HCT116 (cell line): ENCODE measurements at regions not wholly inside any gene's neighbourhood (a gene's known extent, or its start where the extent isn't known, plus 50 kb on each side); places are given as distances from the start of the nearest gene placed in this dataset.

Experiments used
- ATAC-seq: fragments of 200-7000 bp; cut with Tn5 transposase; 2 replicates; pipeline ENCODE4 v1.9.1; 2020; ENCODE audit warnings: mild to moderate bottlenecking, moderate library complexity
- BruUV-seq: library from RNA; stranded (reverse); fragments of 400-500 nt; replicated peaks from 2 replicates; lab custom pipeline; 2021; lab: Mats Ljungman, UMichigan
- CTCF ChIA-PET: fragments of 300-600 bp; sonication (Branson Sonifier 250); formaldehyde crosslinking; loops from one replicate; lab custom pipeline; 2021; ENCODE audit warnings: antibody characterized with exemption; lab: Charles Lee
- POLR2A ChIA-PET: fragments of 300-600, 350-600 bp; sonication (Branson Sonifier 250); formaldehyde crosslinking; loops from one replicate; lab custom pipeline; 2021; ENCODE audit warnings: antibody characterized with exemption; lab: Charles Lee
- RAD21 ChIA-PET, 2 experiments: fragments of 300-600 bp; sonication (Branson Sonifier 250); formaldehyde crosslinking; loops; one replicate each; lab custom pipeline; 2023; ENCODE audit warnings: low total read pairs in 2 of 2; ENCODE audit not compliant: uncharacterized antibody in 2 of 2, unreplicated experiment in 2 of 2, low non-redundant PET in 1 of 2; lab: Charles Lee
- DNase-seq: peaks from one replicate; pipeline ENCODE4 v3.0.0-alpha.2; 2010; ENCODE audit warnings: low read depth, low spot score
- H2AFZ ChIP-seq: fragments of 200-600 bp; shearing (Covaris generic), sonication (generic); 2 replicates; pipeline ENCODE4 v1.6.1; 2017; ENCODE audit warnings: low read depth, mixed run types, mixed read lengths, antibody characterized with exemption, low read length; ENCODE audit not compliant: poor library complexity, severe bottlenecking
- H3K27ac ChIP-seq: 2 replicates; pipeline ENCODE4 v1.5.1; 2012; ENCODE audit warnings: low read depth, low read length
- H3K27me3 ChIP-seq: fragments of 200-600 bp; sonication (generic); 2 replicates; pipeline ENCODE4 v1.6.1; 2016; ENCODE audit warnings: mixed run types, low read length, mixed read lengths; ENCODE audit not compliant: insufficient read depth
- H3K36me3 ChIP-seq, 2 experiments: fragments of 200-500 bp in 1 of 2; fragments of 200-600 bp in 1 of 2; sonication (Bioruptor generic) in 1 of 2; sonication (generic) in 1 of 2; 2 replicates each; pipeline versions ENCODE4 v1.5.1 to v1.6.1; 2014 to 2016; ENCODE audit warnings: low read length in 2 of 2, inconsistent platforms in 1 of 2, mixed read lengths in 1 of 2, mixed run types in 1 of 2; ENCODE audit not compliant: insufficient read depth in 2 of 2, control insufficient read depth in 1 of 2
- H3K4me1 ChIP-seq, 2 experiments: fragments of 200-600 bp in 1 of 2; sonication (generic) in 1 of 2; 2 replicates each; pipeline versions ENCODE4 v1.5.1 to v1.6.1; 2012 to 2017; ENCODE audit warnings: low read length in 2 of 2, inconsistent platforms in 1 of 2, mild to moderate bottlenecking in 1 of 2, mixed read lengths in 1 of 2, mixed run types in 1 of 2, moderate library complexity in 1 of 2; ENCODE audit not compliant: insufficient read depth in 2 of 2, control insufficient read depth in 1 of 2
- H3K4me2 ChIP-seq: fragments of 200-600 bp; sonication (generic); 2 replicates; pipeline ENCODE4 v1.6.1; 2017; ENCODE audit warnings: mixed run types, low read length, mixed read lengths
- H3K4me3 ChIP-seq, 2 experiments: fragments of 200-600 bp in 1 of 2; sonication (generic) in 1 of 2; replicated peaks in 1 of 2; 2 replicates each; pipeline ENCODE4 v1.5.1; 2011 to 2016; ENCODE audit warnings: low read length in 2 of 2, control low read depth in 1 of 2, low read depth in 1 of 2, mild to moderate bottlenecking in 1 of 2, mixed read lengths in 1 of 2, mixed run types in 1 of 2
- H3K79me2 ChIP-seq: fragments of 200-600 bp; sonication (generic); 2 replicates; pipeline ENCODE4 v1.6.1; 2017; ENCODE audit warnings: mild to moderate bottlenecking, mixed run types, low read length, moderate library complexity, mixed read lengths; ENCODE audit not compliant: insufficient read depth
- H3K9ac ChIP-seq: fragments of 200-600 bp; sonication (generic); 2 replicates; pipeline ENCODE4 v1.6.1; 2016; ENCODE audit warnings: low read length, mixed read lengths
- H3K9me2 ChIP-seq: fragments of 200-600 bp; sonication (generic), shearing (Covaris generic); 2 replicates; pipeline ENCODE4 v1.6.1; 2017; ENCODE audit warnings: mixed run types, mild to moderate bottlenecking, moderate library complexity; ENCODE audit not compliant: insufficient read depth
- H3K9me3 ChIP-seq, 2 experiments: fragments of 200-500 bp in 1 of 2; fragments of 200-600 bp in 1 of 2; sonication (Bioruptor generic) in 1 of 2; sonication (generic) in 1 of 2; 2 replicates each; pipeline ENCODE4 v1.6.1; 2014 to 2017; ENCODE audit warnings: low read length in 2 of 2, mixed read lengths in 2 of 2, inconsistent platforms in 1 of 2, low read depth in 1 of 2, mild to moderate bottlenecking in 1 of 2, mixed run types in 1 of 2, moderate library complexity in 1 of 2; ENCODE audit not compliant: control insufficient read depth in 1 of 2, insufficient read depth in 1 of 2
- H4K20me1 ChIP-seq: fragments of 200-600 bp; sonication (generic), shearing (Covaris generic); 2 replicates; pipeline ENCODE4 v1.6.1; 2017; ENCODE audit warnings: mixed run types, mild to moderate bottlenecking, moderate library complexity; ENCODE audit not compliant: insufficient read depth
- CEBPB ChIP-seq: IDR thresholded peaks from 2 replicates; pipeline ENCODE4 v1.6.1; 2012; ENCODE audit warnings: low read depth
- CTCF ChIP-seq, 3 experiments: fragments of 200-600 bp in 1 of 3; sonication (generic) in 1 of 3; IDR thresholded peaks in 2 of 3; conservative IDR thresholded peaks in 1 of 3; 2 replicates each; pipeline ENCODE4 v1.5.1; 2012 to 2017; ENCODE audit warnings: low read depth in 2 of 3, low read length in 2 of 3, antibody characterized with exemption in 1 of 3, borderline replicate concordance in 1 of 3, control low read depth in 1 of 3, mild to moderate bottlenecking in 1 of 3, mixed read lengths in 1 of 3, mixed run types in 1 of 3, moderate library complexity in 1 of 3; ENCODE audit not compliant: insufficient read depth in 1 of 3
- EGR1 ChIP-seq: IDR thresholded peaks from 2 replicates; pipeline ENCODE4 v1.6.1; 2012; ENCODE audit warnings: low read depth
- ELF1 ChIP-seq: IDR thresholded peaks from 2 replicates; pipeline ENCODE4 v1.6.1; 2012; ENCODE audit warnings: low read depth, borderline replicate concordance
- EZH2phosphoT487 ChIP-seq: fragments of 200-600 bp; IDR thresholded peaks from 2 replicates; pipeline ENCODE4 v1.6.1; 2018; ENCODE audit warnings: antibody characterized with exemption, borderline replicate concordance
- FOSL1 ChIP-seq: IDR thresholded peaks from 2 replicates; pipeline ENCODE4 v1.6.1; 2012; ENCODE audit warnings: low read depth
- POLR2A ChIP-seq: IDR thresholded peaks from 2 replicates; pipeline ENCODE4 v1.7.0; 2011; ENCODE audit warnings: borderline replicate concordance; ENCODE audit not compliant: insufficient read depth, insufficient read length; ENCODE audit errors: extremely low read depth
- POLR2AphosphoS5 ChIP-seq: IDR thresholded peaks from 2 replicates; pipeline ENCODE4 v1.6.1; 2011; ENCODE audit warnings: mild to moderate bottlenecking, low read depth, low read length, moderate library complexity
- RAD21 ChIP-seq: IDR thresholded peaks from 2 replicates; pipeline ENCODE4 v1.6.1; 2012; ENCODE audit warnings: low read depth, mild to moderate bottlenecking
- SIN3A ChIP-seq: IDR thresholded peaks from 2 replicates; pipeline ENCODE4 v1.6.1; 2012; ENCODE audit warnings: low read depth
- SP1 ChIP-seq: IDR thresholded peaks from 2 replicates; pipeline ENCODE4 v1.6.1; 2012; ENCODE audit warnings: low read depth
- SRF ChIP-seq: IDR thresholded peaks from 2 replicates; pipeline ENCODE4 v1.6.1; 2012; ENCODE audit warnings: low read depth
- TCF7L2 ChIP-seq: IDR thresholded peaks from 2 replicates; pipeline ENCODE4 v1.7.0; 2011; ENCODE audit warnings: borderline replicate concordance, inconsistent platforms; ENCODE audit not compliant: insufficient read depth, insufficient read length; ENCODE audit errors: extremely low read depth
- ZBTB33 ChIP-seq: IDR thresholded peaks from 2 replicates; pipeline ENCODE4 v1.6.1; 2011; ENCODE audit warnings: mild to moderate bottlenecking, low read length, moderate library complexity; ENCODE audit not compliant: insufficient replicate concordance; ENCODE audit errors: extremely low read depth
- ZFX ChIP-seq: fragments of 450-650 bp; IDR thresholded peaks from 2 replicates; pipeline ENCODE4 v1.6.1; 2017
- ZNF274 ChIP-seq: fragments of 200-500 bp; sonication (Bioruptor generic); IDR thresholded peaks from 2 replicates; pipeline ENCODE4 v1.6.1; 2014; ENCODE audit warnings: mild to moderate bottlenecking, low read depth, low read length, inconsistent platforms
- intact Hi-C: fragments of 100-400 bp; cut with micrococcal nuclease; formaldehyde crosslinking; loops from 2 replicates; pipeline ENCODE4 v1.10.0; 2022

- ATAC-seq (no peak), DNase-seq (no peak)
- Histone ChIP-seq H3K9me3 (no peaks in the 10 kb centered on the region), H3K27ac (no peak overlapping the region), H3K79me2 (no peaks in the 10 kb centered on the region), H3K4me1 (no peaks in the 10 kb centered on the region), H3K27me3 (peaks cover 9% of the 10 kb centered on the region), H4K20me1 (no peaks in the 10 kb centered on the region), H3K9me2 (no peaks in the 10 kb centered on the region), H3K4me3 (no peak overlapping the region), H2AFZ (no peak overlapping the region), H3K9ac (no peak overlapping the region), H3K36me3 (no peaks in the 10 kb centered on the region), H3K4me2 (no peak overlapping the region)
- RAD21 ChIA-PET: no interaction called here
- POLR2A ChIA-PET: no interaction called here
- CTCF ChIA-PET: no interaction called here
- intact Hi-C loops: no loop called here
- no TSS peak for BruUV-seq
- TF ChIP-seq SRF (no peak), POLR2AphosphoS5 (no peak), CEBPB (no peak), CTCF (IDR thresholded peaks at IDR 0.05 in 2 of 3, conservative IDR thresholded peaks at IDR 0.05 in 1 of 3; ENCODE audit: borderline replicate concordance in 1 of 3, insufficient read depth in 1 of 3, low read depth in 2 of 3, low read length in 2 of 3) (no peak), RAD21 (no peak), EGR1 (no peak), POLR2A (no peak), EZH2phosphoT487 (no peak), SIN3A (no peak), TCF7L2 (no peak)
These were observed 112.3 kb upstream of the SLC8A1 start for GRCh38 chr2:40564184-40564583.

- POLR2A ChIA-PET: no interaction called here
- no peak for DNase-seq
- no TSS peak for BruUV-seq
- Histone ChIP-seq H4K20me1 (no peaks in the 10 kb centered on the region), H3K4me3 (no peak overlapping the region), H3K79me2 (no peaks in the 10 kb centered on the region), H3K36me3 (no peaks in the 10 kb centered on the region), H3K27ac (no peak overlapping the region), H3K27me3 (no peaks in the 10 kb centered on the region), H2AFZ (no peak overlapping the region), H3K4me2 (no peak overlapping the region), H3K4me1 (no peaks in the 10 kb centered on the region), H3K9me2 (no peaks in the 10 kb centered on the region), H3K9ac (no peak overlapping the region), H3K9me3 (no peaks in the 10 kb centered on the region)
- CTCF ChIA-PET: no interaction called here
- ATAC-seq: no peak
- RAD21 ChIA-PET: no interaction called here
- intact Hi-C loops: no loop called here
- no peak for TF ChIP-seq EZH2phosphoT487
- TF ChIP-seq ZBTB33: no peak
- TF ChIP-seq ZNF274: no peak
- TF ChIP-seq TCF7L2: no peak
- TF ChIP-seq CTCF (IDR thresholded peaks at IDR 0.05 in 2 of 3, conservative IDR thresholded peaks at IDR 0.05 in 1 of 3; ENCODE audit: borderline replicate concordance in 1 of 3, insufficient read depth in 1 of 3, low read depth in 2 of 3, low read length in 2 of 3): no peak
- TF ChIP-seq ZFX: no peak
- no peak for TF ChIP-seq FOSL1
- no peak for TF ChIP-seq SP1
- no peak for TF ChIP-seq SIN3A
- no peak for TF ChIP-seq ELF1
These were observed 127.4 kb upstream of the SLC8A1 start for GRCh38 chr2:40579247-40579646.
